Muscle layer of duodenum (tissue), 2 donors: ENCODE measurements at regions not wholly inside any gene's neighbourhood (a gene's known extent, or its start where the extent isn't known, plus 50 kb on each side); places are given as distances from the start of the nearest gene placed in this dataset.
"Not testable (repeated sequence)": the region's sequence is repeated elsewhere in the genome, so short reads cannot be mapped to it uniquely, and the experiment has no call there.

Experiments used
- H3K27ac ChIP-seq: one replicate; pipeline ENCODE4 v1.7.0; 2013; ENCODE audit warnings: mild to moderate bottlenecking, low read length
- H3K27me3 ChIP-seq: one replicate; pipeline ENCODE4 v1.7.0; 2013; ENCODE audit warnings: low read depth, mild to moderate bottlenecking, control low read depth, low read length
- H3K36me3 ChIP-seq, 2 donors: one replicate each; pipeline ENCODE4 v1.7.0; 2013; ENCODE audit warnings: low read length in 2 of 2, control low read depth in 1 of 2, mild to moderate bottlenecking in 1 of 2; ENCODE audit not compliant: insufficient read depth in 2 of 2, control insufficient read depth in 1 of 2
- H3K4me1 ChIP-seq, 2 donors: one replicate each; pipeline ENCODE4 v1.7.0; 2013; ENCODE audit warnings: low read length in 2 of 2, mild to moderate bottlenecking in 2 of 2, control low read depth in 1 of 2, moderate library complexity in 1 of 2; ENCODE audit not compliant: insufficient read depth in 2 of 2, control insufficient read depth in 1 of 2
- H3K4me3 ChIP-seq, 2 donors: one replicate each; pipeline ENCODE4 v1.7.0; 2013; ENCODE audit warnings: low read length in 2 of 2, low read depth in 1 of 2, mild to moderate bottlenecking in 1 of 2
- H3K9me3 ChIP-seq, 2 donors: one replicate each; pipeline ENCODE4 v1.7.0; 2013; ENCODE audit warnings: low read length in 2 of 2, control low read depth in 1 of 2, mild to moderate bottlenecking in 1 of 2; ENCODE audit not compliant: control insufficient read depth in 1 of 2
- donor health status: healthy.

DNA sequence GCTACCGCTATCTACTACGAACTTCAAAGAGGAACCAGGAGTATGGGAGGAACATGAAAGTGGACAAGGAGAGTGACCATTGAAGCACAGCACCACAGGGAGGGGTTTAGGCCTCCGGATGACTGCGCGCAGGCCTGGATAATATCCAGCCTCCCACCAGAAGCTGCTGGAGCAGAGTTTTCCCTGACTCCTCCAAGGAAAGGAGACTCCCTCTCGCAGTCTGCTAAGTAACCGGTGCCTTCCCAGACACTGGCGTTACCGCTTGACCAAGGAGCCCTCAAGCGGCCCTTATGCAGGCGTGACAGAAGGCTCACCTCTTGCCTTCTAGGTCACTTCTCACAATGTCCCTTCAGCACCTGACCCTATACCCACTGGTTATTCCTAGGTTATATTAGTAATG lies 64.2 kb upstream of the BTG3 start:
- not testable (repeated sequence) for H3K36me3 ChIP-seq, H3K27ac ChIP-seq, H3K27me3 ChIP-seq, H3K4me1 ChIP-seq, H3K9me3 ChIP-seq, H3K4me3 ChIP-seq

DNA sequence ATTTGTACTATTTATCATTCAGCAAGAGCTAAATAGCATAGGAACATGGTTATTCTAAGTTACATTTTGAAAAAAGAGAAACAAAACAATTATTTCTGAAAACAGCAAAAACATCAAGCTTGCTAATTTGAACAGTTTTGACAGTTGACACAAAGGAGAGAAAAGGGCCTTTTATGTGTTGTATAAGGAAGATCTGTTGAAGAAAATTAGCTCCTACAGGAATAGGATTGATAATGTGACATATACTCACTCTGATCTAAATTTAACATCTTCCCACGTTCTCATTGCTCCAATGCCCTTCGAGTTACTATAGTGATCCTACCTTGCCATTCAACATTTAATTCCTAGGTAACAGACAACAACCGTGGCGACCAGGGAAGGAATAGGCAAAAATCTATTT lies 61.4 kb upstream of the BTG3 start:
- no peaks in the 10 kb centered on the region for H3K27me3 ChIP-seq
- H3K4me1 ChIP-seq, result no peaks in the 10 kb centered on the region
- no peaks in the 10 kb centered on the region for H3K36me3 ChIP-seq
- no peak overlapping the region for H3K27ac ChIP-seq
- H3K9me3 ChIP-seq, result no peaks in the 10 kb centered on the region
- H3K4me3 ChIP-seq, result no peak overlapping the region

DNA sequence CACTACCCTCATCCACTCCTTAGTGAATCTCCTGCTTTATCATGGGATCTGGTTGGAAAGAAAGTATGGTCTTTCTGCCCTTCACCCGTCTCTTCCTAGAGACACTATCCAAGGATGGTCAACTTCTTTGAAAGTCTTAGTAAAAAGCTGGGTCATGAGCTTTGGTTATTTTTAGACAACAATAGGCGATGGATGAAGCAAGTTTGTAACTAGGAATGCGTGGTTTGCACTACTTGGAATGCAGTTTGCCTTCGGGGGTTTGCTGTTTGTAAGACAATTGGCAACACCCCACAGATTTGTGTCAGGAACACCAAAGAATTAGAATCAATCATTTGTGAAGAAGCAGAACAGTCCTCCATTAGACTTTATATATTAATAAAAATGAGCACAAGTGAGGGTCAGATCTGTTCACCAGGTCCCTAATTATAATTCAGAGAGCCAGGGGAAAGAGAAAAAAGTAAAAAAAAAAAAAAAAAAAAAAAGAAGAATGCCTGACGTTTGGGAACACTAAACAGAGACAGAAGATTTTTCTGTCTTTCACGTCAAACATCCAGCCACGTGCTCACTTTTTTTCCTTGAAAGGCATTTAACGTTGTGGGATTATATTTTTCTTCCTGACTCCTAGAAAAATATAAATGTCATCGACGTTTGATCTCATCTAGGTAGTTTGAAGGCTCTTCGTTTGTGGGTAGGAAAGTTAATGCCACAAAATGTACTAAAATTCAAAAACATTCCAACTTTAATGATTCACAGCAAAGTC lies 60.7 kb upstream of the BTG3 start:
- H3K36me3 ChIP-seq, result no peaks in the 10 kb centered on the region
- H3K4me3 ChIP-seq, result no peak overlapping the region
- no peaks in the 10 kb centered on the region for H3K27me3 ChIP-seq
- no peaks in the 10 kb centered on the region for H3K4me1 ChIP-seq
- no peak overlapping the region for H3K27ac ChIP-seq
- H3K9me3 ChIP-seq, result no peaks in the 10 kb centered on the region

DNA sequence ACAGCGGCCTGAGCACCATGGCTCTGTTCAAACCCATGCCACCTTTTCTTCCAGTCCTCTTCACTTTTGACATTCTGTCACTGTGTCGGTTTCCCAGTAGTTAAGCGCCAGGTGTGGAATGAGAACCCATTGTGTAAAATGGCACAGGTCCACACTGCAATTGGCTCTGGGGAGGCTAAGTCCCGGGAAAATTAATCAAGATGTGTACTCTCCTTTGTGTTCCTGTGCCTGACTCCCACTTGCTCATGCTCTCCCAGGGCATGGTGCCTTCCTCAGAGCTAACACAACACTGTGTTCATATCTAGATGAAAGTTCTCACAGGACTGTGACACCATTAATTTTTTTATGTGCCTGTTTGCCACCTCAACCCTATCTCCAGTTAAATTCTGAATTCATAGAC lies 59.0 kb upstream of the BTG3 start:
- H3K27ac ChIP-seq, result no peak overlapping the region
- H3K9me3 ChIP-seq, result no peaks in the 10 kb centered on the region
- no peak overlapping the region for H3K4me3 ChIP-seq
- H3K27me3 ChIP-seq, result no peaks in the 10 kb centered on the region
- H3K4me1 ChIP-seq, result no peaks in the 10 kb centered on the region
- no peaks in the 10 kb centered on the region for H3K36me3 ChIP-seq

DNA sequence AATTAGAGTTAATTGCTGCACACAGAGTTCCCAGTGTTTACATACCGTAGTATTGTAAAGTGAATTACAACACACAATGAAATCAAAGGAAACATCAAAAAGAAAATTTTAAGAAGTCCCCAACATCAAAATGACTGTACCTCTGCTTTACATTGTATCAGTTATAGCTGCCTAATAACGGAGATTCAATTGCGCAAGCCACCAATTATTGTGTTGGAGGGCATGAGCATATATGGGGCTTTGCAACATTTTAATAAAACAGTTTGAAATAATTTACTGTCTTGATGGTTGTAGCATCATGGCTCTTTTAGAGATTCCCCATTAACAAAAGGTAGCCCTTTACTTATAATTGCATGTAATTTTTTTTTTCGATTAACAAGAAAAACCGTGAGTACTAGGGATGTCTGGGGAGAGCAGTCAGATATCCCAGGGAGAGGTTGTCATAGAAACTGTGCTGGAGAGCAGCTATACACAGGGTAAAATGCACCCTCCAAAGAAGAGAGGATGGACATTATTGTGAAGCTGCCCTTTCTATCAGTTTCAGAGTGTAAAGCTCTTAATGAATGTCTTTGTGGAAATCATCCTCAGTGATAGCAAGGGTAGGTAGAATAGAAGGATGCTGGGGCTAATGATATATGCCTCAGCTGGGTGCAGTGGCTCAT lies 55.9 kb upstream of the BTG3 start:
- no peaks in the 10 kb centered on the region for H3K27me3 ChIP-seq
- no peaks in the 10 kb centered on the region for H3K4me1 ChIP-seq
- H3K36me3 ChIP-seq, result no peaks in the 10 kb centered on the region
- H3K27ac ChIP-seq, result no peak overlapping the region
- no peaks in the 10 kb centered on the region for H3K9me3 ChIP-seq
- no peak overlapping the region for H3K4me3 ChIP-seq

DNA sequence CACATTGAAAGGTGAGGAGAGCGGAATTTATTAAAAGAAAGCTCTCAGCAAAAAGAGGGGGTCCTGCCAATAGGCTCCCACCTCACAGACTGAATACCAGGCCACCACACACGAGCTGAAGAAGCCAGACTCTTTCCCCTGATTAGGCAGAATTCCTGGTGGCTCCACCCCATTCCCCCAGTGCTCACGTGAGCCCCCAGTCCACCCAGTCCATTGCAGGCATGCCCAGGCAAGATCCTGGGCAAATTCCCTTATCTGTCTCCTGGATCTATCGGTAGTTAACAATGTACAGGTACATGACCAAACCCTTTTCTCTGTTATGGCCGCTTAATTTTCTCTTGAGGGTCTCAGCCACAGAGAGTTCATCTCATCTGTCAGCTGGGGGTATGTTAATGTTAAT lies 54.6 kb upstream of the BTG3 start:
- Histone ChIP-seq H3K27me3 (no peaks in the 10 kb centered on the region), H3K36me3 (no peaks in the 10 kb centered on the region), H3K27ac (no peak overlapping the region), H3K4me1 (no peaks in the 10 kb centered on the region), H3K4me3 (no peak overlapping the region), H3K9me3 (no peaks in the 10 kb centered on the region)
